HG03060 (cell line): ENCODE measurements at regions not wholly inside any gene's neighbourhood (a gene's known extent, or its start where the extent isn't known, plus 50 kb on each side); places are given as distances from the start of the nearest gene placed in this dataset.

Experiments used
- ATAC-seq: cut with Tn5 transposase; IDR thresholded peaks from one replicate; pipeline ENCODE4 v1.9.1; 2021; ENCODE audit warnings: low read depth, moderate number of reproducible peaks; ENCODE audit not compliant: unreplicated experiment

DNA sequence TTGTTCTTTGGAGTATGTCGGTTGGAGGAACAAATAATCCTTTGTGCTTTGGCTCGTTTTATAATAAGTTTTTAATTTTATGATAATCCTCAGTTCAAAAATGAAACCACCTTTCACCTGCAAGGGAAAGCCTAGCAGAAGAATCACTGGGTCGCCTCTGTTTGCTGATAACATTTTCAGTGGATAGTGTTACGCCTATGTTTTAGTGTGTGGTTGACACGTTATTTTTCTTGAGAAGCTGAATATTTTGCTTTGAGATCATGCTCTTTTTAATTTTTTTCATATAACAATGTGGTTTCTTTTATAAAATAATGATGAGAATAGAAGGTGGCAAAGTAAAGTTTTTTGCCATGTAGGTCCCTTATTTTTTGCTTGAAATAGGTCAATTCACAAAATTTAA is 172.7 kb upstream of the ZEB2 start:
- ATAC-seq, result no peak

DNA sequence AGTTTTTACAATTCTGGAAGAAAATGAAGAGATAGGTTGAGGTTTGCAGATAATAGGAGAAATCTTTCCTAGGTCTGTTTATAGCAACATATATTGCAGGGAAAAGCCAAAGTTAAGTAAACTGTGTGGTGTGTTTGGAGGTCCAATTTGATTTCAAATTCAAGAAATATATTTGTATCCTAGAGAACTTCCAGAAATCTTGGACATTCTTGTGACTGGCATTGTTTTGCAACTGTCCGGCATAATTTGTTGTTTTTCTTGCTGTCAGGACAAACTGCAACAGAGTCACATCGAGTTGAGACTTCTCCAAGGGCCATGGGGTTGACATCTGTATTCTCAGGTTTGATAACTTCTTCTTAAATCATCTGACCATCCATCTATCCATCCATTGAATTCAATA is 170.9 kb upstream of the ZEB2 start:
- no peak for ATAC-seq

DNA sequence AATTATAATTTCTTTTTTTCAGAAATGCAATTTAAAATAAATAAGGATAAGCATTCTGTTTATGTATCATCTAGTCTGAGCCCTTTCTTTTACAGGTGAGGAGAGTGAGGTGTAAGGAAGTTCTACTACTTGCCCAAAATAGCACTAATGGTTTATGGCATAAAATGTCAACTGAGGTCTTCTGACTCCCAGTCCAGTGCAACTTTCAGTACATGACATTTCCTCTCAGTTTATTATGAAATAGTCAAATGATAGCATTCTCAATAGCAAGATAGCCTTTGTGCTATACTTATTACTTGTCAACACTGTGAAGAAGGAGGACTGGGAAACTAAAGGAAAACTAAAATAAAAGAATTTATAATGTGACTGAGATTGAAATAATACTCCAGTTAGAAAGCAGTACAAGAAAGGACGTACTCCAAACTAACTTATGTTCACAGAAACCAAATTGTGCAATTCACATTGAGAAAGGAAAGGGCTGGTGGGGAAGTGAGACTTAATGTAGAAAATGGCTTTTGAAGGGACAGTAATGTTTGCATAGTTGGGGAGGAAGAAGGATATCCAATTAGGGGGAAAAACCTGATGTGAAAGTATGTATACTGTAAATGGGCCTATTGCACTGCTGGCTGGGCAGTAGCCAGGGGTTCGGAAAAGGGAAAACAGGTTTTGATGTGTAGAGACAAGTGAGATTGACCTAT is 166.7 kb upstream of the ZEB2 start:
- no peak for ATAC-seq

DNA sequence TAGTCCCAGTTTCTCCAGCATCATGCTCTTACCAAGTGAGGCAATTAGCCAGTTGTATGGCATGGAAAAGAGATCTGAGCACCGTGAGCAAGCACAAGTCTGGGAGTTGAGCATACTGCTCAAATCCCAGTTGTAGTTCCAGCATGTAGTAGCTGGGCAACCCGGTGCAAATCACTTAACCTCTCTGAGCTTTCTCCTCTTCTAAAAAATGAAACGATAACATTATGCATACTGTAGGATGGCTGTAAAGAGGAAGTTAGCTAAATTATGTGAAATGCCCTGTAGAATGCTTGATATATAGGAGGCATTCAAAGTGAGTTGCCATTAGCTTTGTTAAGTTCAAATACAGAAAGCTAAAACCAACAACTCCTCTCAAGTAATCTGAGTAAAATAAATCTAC is 164.0 kb upstream of the ZEB2 start:
- ATAC-seq, result no peak

DNA sequence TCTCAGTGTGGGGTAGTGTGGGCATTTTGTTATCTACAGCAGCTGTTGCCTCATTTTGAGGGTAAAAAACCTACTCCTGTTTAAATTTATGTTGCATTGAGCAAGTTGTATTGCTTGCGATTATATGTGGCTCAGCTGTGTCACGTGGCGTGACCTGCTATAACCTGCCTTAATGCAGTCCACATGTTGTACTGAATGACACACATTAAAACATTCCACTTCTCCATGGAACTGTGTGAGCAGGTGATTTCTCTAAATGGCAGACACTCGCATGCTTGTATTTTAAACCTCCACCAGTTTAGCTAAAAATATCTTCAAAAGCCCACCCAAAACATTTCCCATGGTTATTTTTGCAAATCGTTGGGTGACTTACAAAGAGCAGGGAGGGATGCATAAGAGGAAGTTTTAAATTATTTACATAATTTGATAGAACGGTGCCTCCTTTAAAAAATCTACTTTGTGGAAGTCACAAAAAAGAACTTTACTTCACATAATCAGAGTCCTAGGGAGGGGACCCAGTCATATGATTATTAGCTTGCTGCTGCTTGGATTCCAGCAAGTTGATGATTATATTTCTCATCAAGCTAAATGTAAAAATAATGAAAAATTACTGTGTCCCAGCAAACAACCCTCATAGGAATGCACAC is 163.3 kb upstream of the ZEB2 start:
- ATAC-seq, result no peak

DNA sequence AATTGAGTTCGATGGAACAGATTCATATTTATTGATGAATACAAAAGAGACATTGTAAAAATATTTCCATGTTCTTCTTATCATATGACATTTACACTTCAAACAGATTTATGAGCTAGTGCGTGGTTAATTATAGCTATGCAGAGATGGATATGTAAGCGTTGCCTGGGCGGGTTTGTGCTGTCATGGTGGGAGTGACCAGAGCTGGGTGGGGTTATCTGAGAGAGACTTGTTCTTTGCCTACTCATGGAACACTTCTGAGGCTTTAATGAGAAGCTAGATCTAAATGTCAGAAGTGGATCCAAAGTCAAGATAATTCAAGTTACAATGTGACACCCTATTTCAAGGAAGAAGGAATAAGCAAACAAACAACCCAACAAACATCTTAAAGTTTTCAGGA is 162.3 kb upstream of the ZEB2 start:
- no peak for ATAC-seq

DNA sequence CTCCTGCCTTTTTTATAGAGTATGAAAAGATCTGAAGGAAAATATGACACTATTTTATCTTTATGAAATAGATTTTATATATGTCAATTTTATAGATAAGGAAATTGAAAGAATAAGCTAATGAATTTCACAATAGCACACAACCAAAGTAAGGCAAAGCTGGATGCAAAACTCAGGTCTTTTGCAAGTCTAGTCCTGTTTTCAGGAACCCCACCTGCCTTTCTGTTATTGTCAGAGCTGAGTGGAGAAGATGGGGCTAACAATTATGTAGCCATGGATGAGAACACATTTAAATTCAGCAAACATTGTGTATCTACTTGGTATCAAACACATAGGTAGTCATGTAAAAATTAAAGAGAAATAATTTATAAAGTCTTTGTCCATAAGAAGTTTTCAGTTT is 161.5 kb upstream of the ZEB2 start:
- no peak for ATAC-seq

DNA sequence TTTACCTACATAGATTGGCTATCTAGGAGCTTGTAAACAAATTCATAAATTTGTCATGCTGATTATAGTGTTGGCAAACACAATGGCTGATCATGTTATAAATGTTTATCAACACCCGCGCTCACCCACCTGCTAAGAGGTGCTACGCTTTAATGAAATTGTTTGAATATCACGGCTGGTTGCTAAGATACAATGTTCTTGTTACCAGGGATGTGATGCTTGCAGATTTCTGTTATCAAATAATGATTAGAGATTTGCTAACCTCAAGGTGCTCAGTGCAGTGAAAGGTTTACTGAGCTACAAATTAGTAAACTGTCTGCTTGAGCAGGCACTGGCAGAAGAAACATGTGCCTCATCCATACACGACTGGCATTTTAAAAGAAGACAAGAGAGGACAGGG is 160.0 kb upstream of the ZEB2 start:
- no peak for ATAC-seq

DNA sequence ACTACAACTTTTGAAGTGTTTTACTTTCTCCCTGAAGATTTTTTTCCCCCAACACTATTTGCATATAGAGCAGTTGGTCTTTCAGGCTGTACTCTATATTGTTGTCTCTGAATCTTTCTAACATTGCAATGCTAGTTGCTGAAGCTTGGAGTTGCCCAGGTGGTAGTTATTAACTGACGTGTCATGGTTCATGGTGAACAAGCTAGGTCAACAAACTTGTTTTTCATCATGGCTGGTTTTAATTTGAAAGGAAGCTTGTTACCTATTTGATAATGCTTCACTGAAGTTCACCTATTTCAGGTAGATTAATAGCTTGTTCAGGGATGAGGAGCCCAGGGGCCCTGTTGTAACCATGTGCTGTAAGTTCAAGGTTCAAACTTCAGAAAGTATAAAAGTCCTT is 158.8 kb upstream of the ZEB2 start:
- ATAC-seq, result no peak

DNA sequence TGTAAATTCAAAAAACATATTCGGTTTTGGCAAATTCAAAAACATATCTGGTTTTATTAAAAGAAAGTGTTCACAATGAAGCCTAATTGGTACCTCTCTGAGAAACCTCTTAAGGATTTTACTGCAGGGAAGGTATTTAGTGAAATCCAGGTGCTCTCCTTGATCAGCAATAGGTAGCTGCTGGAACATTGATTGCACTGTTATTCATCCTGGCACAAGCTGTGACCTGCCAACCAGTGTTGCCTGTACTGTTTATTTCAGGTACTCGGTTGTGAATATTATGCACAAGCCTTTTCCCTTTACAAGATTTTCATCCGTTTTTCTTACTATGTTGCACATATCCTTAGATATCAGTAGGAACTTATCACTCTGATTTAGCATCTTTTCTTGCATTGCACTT is 155.8 kb upstream of the ZEB2 start:
- no peak for ATAC-seq

DNA sequence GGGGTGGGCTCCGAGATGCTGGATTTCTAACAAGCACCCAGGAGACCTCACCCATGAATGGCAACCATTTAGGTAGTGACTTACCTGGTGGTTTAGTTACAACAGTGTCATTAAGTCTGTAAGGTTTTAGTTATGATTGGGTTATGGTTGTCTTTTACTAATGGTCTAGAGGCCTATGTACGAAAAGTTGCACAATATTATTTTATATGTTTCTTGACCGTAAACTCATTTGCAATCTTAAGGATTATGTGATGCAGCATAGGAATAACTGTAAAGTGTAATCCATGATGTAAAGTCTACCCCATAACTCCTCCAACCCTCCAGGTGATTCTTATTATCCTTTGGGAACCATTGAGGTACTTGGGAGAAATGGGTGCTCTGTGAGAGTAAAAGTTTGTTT is 155.4 kb upstream of the ZEB2 start:
- ATAC-seq, result no peak

DNA sequence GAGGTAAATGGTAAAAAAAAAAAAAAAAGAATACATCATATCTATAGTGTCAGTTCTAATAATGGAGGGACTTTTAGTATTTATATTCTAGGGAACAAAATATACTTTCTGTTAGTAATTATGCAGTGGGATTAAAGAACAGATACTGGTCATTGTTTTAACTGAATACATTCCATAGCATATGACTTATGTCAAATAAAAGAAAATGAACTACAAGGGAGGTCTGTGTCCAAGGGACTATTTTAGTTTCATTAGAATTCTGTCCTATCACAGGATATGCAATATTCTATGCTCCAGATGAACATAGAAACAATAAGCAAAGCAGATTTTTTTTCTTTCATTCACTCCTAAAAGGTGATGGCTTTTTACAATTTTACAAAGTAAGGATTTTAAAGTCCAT is 154.2 kb upstream of the ZEB2 start:
- no peak for ATAC-seq

DNA sequence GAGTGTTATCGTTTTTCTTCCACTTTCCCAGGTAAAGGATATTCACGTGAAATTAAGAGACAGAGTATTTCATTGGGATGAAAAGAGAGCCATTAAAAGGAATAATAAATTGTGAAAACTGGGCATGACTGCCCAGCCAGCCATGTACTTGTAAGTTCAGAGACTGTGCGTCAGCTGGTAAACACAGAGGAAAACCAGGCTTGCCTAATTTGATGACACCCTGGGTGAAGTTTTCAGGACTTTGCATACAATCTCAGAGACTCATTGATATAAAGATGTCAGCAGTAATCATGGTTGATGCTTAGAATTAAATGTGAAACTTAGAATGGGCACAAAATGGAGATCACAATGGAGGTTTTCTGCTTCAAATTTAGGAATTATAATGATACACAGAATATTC is 153.5 kb upstream of the ZEB2 start:
- ATAC-seq, result no peak

DNA sequence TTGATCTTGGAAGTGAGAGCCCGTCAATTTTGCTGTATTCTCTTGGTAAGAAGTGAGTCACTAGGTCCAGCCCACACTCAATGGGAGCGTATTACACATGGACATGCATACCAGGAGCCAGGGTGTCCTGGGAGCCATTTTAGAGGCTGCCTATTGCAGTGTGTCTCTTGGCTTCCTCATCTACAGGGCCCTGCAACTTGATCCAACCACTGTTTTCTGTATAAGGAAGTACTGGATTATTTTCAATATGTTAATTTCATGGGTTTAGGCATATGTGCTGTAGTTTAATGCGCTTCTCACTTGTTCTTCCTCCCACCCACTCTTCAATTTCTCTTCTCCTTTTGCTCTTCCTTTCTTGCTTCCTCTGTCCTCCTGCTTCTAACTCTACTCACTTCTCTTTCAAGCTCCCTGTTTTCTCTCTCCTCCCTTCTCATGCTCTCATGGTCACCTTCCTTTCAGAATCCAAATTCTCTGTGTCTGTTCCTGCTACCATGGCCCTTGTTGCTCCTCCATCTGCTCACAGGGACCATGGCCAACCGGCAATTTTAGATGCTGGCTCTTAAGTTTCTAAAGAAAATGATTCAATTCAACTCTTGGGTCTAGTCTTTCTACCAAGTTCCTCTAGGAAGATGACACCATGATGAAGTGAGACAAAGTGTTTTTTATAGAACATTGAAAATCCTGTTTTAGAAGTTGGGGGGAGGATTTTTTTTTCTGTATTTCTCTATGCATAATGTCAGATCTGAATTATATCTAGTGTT is 152.0 kb upstream of the ZEB2 start:
- ATAC-seq, result no peak

DNA sequence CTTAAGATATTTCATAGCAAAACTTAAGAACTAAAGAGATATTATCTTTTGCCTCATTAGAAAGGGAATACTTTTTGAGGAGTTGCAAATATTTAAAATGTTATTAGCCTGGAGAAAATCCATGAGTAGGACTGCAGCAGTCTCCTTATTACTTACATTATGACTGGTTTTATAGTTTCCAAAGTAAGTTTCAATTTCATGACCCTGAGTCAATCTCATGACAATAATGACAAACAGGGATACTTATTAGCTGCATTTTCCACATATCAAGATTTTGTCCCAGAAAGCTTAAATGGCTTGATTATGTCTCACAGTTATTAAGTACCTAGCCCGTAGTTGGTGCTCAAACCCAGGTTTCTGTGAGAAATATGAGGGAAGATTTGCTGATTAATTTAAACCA is 150.8 kb upstream of the ZEB2 start:
- no peak for ATAC-seq

DNA sequence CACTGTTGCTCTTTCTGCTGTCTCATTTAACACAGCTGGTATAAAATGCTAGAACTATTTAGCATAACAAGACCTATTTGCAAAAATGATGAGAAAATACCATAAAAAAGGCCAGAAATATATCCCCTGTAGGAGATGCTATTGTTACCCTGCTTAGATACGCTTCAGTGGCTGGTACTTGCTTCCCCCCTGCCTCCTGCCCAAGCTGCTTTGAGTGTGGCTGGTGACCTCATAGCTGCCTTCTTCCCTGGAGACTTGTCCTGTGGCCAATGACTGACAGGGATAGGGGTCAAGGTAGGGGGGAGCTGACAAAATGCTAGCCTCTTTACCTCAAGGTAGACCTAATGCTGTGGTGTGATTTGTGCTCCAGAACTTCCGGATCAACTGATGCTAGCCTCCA is 150.2 kb upstream of the ZEB2 start:
- ATAC-seq, result no peak

DNA sequence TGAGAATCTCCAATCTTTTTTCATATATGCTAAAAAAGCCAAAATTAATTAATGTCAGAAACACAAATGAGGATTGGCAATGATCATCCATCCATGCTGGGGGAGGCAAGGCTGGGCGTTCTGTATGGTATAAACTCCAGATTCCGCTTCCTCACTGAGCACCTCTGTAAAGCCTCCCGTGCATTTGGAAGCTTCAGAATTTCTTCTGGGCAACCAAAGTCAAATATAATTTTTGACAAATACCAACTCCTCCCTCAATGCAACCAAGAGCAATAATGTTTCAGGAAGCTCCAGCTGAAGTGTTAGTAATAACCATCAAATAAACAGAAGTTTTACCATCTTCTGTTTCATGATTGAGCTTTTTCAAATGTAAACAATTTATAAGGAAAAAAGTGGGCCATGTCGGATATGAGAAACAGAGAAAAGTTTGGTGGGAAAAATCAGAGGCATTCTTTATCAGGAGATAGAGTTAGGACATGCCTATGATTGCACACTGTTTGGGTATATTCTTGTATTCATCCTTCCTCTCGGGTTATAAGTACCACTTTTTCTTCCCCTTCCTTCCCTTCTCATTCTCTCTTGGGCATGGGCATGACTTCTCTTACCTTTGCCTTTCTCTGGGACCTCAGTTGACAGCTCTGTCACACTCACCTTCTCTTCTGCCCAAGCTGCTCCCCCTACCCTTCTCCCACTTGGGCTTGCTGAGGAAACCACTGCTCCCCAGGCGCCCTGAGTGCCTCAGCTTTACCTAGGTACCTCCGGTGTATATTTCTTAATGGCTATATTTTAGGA is 149.5 kb upstream of the ZEB2 start:
- ATAC-seq, result no peak

DNA sequence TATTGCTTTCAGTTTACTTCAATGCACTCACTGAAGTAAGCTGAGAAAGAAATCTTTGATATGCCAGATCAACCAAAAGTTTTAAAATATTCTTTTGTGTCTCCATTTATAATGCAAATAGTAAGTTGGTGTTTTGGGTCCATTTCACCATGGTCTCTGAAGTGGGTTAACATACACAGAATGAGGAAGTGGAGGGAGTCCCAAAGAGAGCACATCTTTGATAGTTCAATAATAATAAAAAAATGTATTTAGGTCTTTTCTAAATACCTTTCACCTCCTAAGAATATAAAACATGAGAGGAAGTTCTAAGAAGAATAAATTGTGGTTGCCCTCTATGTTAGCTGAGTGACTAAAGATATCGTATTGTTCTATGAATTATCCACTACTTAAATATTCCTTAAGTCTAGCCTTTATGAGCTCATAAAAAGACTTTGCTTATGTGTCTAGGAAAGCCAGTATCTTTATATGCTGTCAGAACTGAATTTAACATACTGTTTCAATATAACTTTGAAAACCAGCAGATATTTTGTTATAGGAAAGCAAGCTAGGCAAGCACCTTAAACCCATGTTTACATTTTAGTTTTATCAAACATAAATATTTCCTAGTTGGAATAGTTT is 148.7 kb upstream of the ZEB2 start:
- ATAC-seq, result no peak

DNA sequence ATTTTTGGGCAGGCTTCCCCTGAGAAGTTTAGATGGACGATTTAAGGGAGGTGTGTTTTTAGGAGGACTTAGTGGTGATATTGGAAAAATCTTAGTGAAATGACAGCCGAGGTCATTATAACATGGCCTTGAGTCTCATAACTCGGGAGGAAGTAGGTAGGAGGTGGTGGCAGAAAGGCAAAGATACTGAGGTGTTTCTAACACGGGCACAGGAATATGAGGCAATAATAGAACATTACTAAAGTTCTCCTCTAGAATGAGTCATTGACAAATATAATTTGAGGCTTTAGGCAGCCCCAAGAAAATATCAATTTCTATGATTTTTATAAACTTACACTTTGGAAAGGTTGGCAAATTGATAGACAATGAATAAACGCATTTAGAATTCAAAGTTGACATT is 146.1 kb upstream of the ZEB2 start:
- no peak for ATAC-seq

DNA sequence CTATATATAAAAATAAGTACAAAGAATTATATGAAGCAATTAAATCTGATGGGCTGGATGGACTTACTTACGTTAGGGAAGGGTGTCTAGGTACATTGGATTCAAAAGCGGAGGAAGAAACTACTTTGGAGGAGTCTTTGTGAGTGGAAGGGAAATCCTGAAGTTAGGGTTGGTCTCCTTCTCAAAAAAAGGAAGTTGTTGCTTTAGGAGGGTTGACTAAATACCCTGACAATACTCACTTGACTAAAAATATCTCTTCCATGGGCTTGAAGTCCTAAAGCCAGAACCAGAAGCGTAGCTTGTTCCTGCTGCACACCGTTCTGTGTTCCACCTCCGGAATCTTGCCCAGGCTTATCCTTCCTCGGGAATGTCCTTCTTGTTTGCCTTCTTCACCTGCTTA is 143.3 kb upstream of the ZEB2 start:
- no peak for ATAC-seq
